GM21825 (cell line): ENCODE measurements at regions not wholly inside any gene's neighbourhood (a gene's known extent, or its start where the extent isn't known, plus 50 kb on each side); places are given as distances from the start of the nearest gene placed in this dataset.

ENCODE experiments used
- ATAC-seq: cut with Tn5 transposase; IDR thresholded peaks from one replicate; pipeline ENCODE4 v1.9.1; 2021; ENCODE audit warnings: mild to moderate bottlenecking, moderate library complexity; ENCODE audit not compliant: unreplicated experiment

- no peak for ATAC-seq
Measured at GRCh38 chr12:92292016-92292415, 146.4 kb upstream of the BTG1 start.

GRCh38 chr12:92290886-92291285, 145.2 kb upstream of the BTG1 start:
- ATAC-seq: no peak

DNA sequence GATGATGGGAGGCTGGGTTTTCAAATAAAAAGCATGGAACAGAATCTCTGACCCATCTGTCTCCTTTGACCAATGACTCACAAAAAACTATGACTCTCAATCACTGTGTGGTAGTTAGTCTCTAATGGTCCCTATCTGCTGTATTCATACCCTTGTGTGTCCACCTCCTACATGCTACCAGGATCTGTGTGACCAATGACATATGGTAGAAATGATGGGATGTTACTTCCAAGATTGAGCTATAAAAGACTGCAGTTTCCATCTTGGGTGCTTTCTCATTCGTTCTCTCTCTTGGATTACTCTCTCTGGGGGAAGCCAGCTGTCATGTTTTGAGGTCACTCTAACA, 144.7 kb upstream of the BTG1 start:
- ATAC-seq: no peak

DNA sequence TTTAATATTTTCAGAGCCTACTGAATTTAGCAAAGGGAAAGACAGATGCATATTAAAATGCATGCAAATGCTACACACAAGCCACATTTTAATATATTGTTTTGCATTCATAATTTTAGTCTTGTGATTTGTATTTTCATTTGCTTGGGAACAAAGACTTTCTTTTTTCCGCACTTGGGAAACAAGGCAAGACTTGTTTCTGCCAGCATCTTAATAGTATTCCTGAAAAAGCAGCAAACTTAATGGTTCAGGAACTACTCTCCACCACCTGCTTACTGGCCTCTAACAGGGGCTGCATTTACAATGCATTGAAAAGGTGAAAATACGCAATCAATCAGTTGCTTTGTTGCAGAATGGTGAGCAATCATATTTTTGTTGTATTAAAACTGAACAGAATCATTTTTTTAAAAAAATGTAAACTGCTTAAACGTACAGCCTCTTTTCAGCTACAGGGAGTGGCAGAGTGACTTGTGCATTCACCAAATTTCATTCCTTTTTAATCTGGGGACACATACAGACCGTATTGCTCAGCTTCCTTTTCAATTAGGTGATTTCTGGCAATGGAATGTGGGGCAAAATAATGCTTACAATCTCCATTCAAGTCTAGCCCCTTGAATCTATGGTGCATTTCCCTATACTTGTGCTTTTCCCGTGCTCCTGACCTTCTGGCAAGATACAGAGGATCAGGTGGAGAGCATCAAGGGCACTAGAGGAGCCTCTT, 144.1 kb upstream of the BTG1 start:
- no peak for ATAC-seq

DNA sequence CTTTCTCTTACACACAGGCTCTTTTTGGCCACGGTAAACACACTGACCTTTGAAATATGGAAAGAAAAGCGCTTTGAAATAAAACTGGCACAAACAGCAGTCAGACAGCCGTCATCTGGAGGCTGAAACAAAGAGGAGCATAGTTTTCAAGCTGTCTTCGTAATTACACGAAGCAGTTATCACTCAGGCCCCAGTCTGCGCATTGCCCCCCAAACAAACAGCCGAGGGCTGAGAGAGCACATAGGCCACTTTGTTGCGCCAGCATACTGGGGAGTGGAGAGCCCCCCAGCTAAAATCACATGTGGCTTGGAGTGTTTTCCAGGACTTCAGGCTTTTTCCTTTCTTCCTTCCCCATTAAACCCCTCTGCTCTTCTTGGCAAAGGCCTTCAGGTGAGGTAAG, 142.9 kb upstream of the BTG1 start:
- no peak for ATAC-seq

DNA sequence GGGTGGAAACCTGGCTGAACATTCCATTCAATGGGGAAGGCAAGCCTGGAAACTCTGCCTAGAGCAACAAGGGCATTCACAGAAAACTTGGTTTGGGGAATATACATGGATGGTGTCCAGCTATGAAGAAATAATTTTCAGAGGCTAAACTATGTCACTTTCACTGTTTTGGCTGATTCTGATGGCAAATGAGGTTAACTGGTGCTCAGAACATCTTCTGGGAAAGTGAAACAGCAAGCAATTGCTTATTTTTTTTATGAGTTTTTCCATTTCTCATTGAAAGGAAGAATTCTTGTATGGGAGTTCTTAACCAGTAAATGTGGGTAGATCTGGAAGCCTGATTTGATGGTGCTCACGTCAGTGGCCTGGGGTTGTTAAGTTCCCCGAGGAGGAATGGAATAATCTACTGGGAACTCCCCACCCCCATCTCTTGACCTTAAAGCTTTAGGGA, 132.8 kb upstream of the BTG1 start:
- ATAC-seq: no peak

DNA sequence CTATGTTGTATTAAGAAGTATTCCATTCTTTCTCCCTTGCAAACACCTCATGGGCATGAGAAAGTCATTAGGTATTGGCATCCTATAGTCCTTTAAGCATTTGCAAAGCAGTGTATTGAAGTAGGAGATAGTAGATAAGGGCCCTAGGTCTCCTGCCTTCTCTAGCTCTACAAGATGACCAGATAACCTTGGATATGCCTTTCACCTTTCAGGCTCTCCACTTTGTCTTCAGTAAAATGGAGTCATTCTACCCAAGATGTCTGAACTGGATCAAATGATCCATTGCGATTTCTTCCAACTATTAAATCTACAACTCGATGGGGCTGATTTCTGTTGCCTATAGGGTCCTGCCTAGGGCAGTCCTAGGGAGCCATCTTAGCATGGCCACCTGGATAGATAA, 132.1 kb upstream of the BTG1 start:
- no peak for ATAC-seq

GRCh38 chr12:92276276-92276675, 130.6 kb upstream of the BTG1 start:
- no peak for ATAC-seq

- ATAC-seq: no peak
Measured at GRCh38 chr12:92275443-92276154, 130.0 kb upstream of the BTG1 start.

DNA sequence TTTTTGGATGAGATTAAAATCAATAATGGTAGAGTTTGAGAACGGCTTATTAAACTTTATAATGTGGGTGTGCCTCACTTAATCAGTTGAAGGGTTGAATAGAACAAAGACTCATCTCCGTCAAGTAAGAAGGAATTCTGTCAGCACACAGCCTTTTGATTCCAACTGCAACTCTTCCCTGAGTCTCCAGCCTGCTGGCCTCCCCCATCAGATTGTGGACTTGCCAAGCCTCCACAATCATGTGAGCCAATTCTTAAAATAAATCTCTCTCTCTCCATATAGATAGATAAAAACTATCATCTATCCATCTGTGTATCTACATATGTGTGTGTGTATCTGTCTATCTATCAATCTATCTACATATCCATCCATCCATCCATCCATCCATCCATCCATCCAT, 127.4 kb upstream of the BTG1 start:
- no peak for ATAC-seq

DNA sequence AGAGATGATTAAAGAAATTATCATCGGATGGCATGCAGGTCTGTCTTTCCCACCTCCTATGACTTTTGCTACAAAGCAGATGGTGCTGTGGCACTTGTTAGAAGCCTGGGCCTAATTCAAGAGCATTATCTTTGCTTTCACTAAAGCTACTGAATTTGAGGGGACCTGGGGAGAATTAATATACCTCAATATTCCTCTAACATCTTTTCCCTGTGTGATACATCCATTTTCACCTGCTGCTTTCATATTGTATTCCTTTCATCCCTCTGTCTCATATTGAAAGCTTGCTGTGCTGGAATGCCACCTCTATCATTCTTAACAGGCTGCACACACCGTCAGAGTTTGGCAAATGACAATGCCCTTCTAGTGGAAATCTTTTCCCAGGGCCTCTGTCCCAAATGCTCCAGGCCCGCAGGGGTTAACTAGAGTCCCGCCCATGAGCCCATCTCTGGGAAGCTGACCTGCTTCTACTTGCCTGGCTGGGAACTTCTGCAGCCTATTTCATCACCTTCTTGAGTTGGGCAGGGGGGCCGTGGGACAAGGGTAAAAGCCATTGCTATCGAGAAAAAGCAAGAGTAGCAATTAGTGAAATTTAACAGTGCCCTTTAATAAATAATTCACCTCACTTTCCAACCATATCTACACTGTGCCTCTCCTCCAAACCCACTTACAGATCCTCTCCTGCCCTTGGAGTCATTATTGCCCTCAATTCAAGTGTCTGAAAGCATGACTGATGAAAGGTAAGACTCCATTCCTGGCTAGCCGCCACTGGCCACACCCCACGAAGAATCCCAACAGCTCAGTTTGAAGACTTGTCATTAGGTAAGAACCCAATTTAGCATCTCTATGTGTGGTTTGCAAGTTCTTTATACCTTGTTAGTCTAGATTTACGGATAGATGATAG, 126.7 kb upstream of the BTG1 start:
- no peak for ATAC-seq

GRCh38 chr12:92271341-92271740, 125.7 kb upstream of the BTG1 start:
- ATAC-seq: no peak

DNA sequence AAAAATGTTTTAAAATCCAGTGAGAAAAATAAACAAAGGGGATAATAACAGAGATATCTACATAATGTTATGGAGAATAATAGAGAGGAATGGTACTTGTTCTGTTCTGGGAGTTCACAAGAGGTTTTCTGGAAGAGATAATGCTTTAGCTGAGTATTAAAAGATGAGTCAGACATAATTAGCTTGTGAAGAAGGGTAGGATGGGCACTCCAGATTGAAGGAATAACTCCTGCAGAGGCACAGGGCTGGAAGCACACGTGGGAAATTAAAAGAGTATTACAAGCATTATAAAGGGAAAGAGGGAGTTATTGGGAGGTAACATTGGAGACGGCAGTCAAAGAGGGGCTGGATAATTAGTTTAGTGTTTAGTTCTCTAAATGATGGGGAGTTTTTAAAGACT, 124.9 kb upstream of the BTG1 start:
- no peak for ATAC-seq

- no peak for ATAC-seq
Measured at GRCh38 chr12:92268946-92269345, 123.3 kb upstream of the BTG1 start.

GRCh38 chr12:92261692-92262091, 116.0 kb upstream of the BTG1 start:
- ATAC-seq: no peak

- no peak for ATAC-seq
Measured at GRCh38 chr12:92261071-92261470, 115.4 kb upstream of the BTG1 start.

- ATAC-seq: no peak
Measured at GRCh38 chr12:92259696-92260251, 114.1 kb upstream of the BTG1 start.

- no peak for ATAC-seq
Measured at GRCh38 chr12:92259291-92259690, 113.6 kb upstream of the BTG1 start.

- no peak for ATAC-seq
Measured at GRCh38 chr12:92257261-92257660, 111.6 kb upstream of the BTG1 start.

- no peak for ATAC-seq
Measured at GRCh38 chr12:92255741-92256140, 110.1 kb upstream of the BTG1 start.

DNA sequence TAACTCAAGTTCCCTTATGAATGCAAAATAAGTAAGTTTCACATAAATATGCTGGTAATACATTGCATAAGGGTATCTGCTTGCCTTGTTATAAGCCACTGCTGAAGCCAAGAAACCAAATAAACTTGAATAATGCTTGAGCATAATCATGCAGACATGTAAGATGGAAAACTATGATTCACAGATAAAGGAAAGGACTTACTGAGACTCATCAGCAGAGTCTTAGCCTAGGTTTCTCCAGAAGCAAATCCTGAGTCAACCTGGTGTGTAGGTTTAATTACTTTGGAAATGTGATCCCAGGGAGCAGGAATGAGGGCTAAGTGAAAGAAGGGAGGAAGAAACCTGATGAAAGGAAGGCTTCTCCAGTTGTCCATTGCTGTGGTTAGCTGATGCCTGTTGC, 107.7 kb upstream of the BTG1 start:
- ATAC-seq: no peak
